HG03175 (cell line): ENCODE measurements at regions not wholly inside any gene's neighbourhood (a gene's known extent, or its start where the extent isn't known, plus 50 kb on each side); places are given as distances from the start of the nearest gene placed in this dataset.
"Not testable (repeated sequence)": the region's sequence is repeated elsewhere in the genome, so short reads cannot be mapped to it uniquely, and the experiment has no call there.

Experiments used
- ATAC-seq: cut with Tn5 transposase; IDR thresholded peaks from one replicate; pipeline ENCODE4 v1.9.1; 2021; ENCODE audit warnings: mild to moderate bottlenecking, moderate library complexity; ENCODE audit not compliant: unreplicated experiment

- no peak for ATAC-seq
These were observed 210.0 kb upstream of the PROK2 start for GRCh38 chr3:71994906-71995305.

- no peak for ATAC-seq
These were observed 209.3 kb upstream of the PROK2 start for GRCh38 chr3:71994203-71994602.

GRCh38 chr3:71991681-71992080 lies 206.7 kb upstream of the PROK2 start:
- no peak for ATAC-seq

- ATAC-seq, result no peak
These were observed 206.1 kb upstream of the PROK2 start for GRCh38 chr3:71991046-71991445.

- ATAC-seq, result no peak
These were observed 205.6 kb upstream of the PROK2 start for GRCh38 chr3:71990545-71990944.

- ATAC-seq, result no peak
These were observed 204.2 kb upstream of the PROK2 start for GRCh38 chr3:71989165-71989564.

GRCh38 chr3:71987828-71988227 lies 202.9 kb upstream of the PROK2 start:
- no peak for ATAC-seq

GRCh38 chr3:71987089-71987735 lies 202.3 kb upstream of the PROK2 start:
- no peak for ATAC-seq

- ATAC-seq, result no peak
These were observed 201.7 kb upstream of the PROK2 start for GRCh38 chr3:71986606-71987005.

GRCh38 chr3:71984843-71985613 lies 200.1 kb upstream of the PROK2 start:
- peak; percentile 92 for ATAC-seq

- ATAC-seq, result no peak
These were observed 198.7 kb upstream of the PROK2 start for GRCh38 chr3:71983694-71984093.

GRCh38 chr3:71982506-71983258 lies 197.7 kb upstream of the PROK2 start:
- not testable (repeated sequence) for ATAC-seq

- no peak for ATAC-seq
These were observed 194.2 kb upstream of the PROK2 start for GRCh38 chr3:71979175-71979574.

GRCh38 chr3:71978150-71978721 lies 193.3 kb upstream of the PROK2 start:
- peak; percentile 87 for ATAC-seq

GRCh38 chr3:71977525-71977924 lies 192.6 kb upstream of the PROK2 start:
- peak; percentile 6 for ATAC-seq

- ATAC-seq, result no peak
These were observed 190.6 kb upstream of the PROK2 start for GRCh38 chr3:71975573-71975972.

- ATAC-seq, result no peak
These were observed 189.8 kb upstream of the PROK2 start for GRCh38 chr3:71974786-71975185.

GRCh38 chr3:71973274-71974030 lies 188.5 kb upstream of the PROK2 start:
- no peak for ATAC-seq

- no peak for ATAC-seq
These were observed 187.1 kb upstream of the PROK2 start for GRCh38 chr3:71972031-71972430.

- ATAC-seq, result no peak
These were observed 183.6 kb upstream of the PROK2 start for GRCh38 chr3:71968544-71968943.

- ATAC-seq, result no peak
These were observed 181.2 kb upstream of the PROK2 start for GRCh38 chr3:71966185-71966584.
